Duodenal mucosa (tissue), 2 donors: ENCODE measurements at regions not wholly inside any gene's neighbourhood (a gene's known extent, or its start where the extent isn't known, plus 50 kb on each side); places are given as distances from the start of the nearest gene placed in this dataset.
"Not testable (repeated sequence)": the region's sequence is repeated elsewhere in the genome, so short reads cannot be mapped to it uniquely, and the experiment has no call there.

Source experiments
- H3K27ac ChIP-seq: one replicate; pipeline ENCODE4 v1.7.0; 2013; ENCODE audit warnings: low read depth, low read length
- H3K27me3 ChIP-seq, 2 donors: one replicate each; pipeline ENCODE4 v1.7.0; 2013; ENCODE audit warnings: low read length in 2 of 2, control low read depth in 1 of 2; ENCODE audit not compliant: insufficient read depth in 2 of 2, control insufficient read depth in 1 of 2
- H3K36me3 ChIP-seq, 2 donors: one replicate each; pipeline ENCODE4 v1.7.0; 2013; ENCODE audit warnings: low read length in 2 of 2, control low read depth in 1 of 2; ENCODE audit not compliant: insufficient read depth in 2 of 2, control insufficient read depth in 1 of 2
- H3K4me1 ChIP-seq, 2 donors: one replicate each; pipeline ENCODE4 v1.7.0; 2013; ENCODE audit warnings: low read length in 2 of 2, control low read depth in 1 of 2; ENCODE audit not compliant: insufficient read depth in 2 of 2, control insufficient read depth in 1 of 2
- H3K4me3 ChIP-seq, 2 donors: one replicate each; pipeline ENCODE4 v1.7.0; 2013; ENCODE audit warnings: low read length in 2 of 2, low read depth in 1 of 2
- H3K9ac ChIP-seq, 2 donors: one replicate each; pipeline ENCODE4 v1.7.0; 2013; ENCODE audit warnings: low read length in 2 of 2, low read depth in 1 of 2
- H3K9me3 ChIP-seq, 2 donors: one replicate each; pipeline ENCODE4 v1.7.0; 2013; ENCODE audit warnings: low read length in 2 of 2, control low read depth in 1 of 2; ENCODE audit not compliant: control insufficient read depth in 1 of 2

DNA sequence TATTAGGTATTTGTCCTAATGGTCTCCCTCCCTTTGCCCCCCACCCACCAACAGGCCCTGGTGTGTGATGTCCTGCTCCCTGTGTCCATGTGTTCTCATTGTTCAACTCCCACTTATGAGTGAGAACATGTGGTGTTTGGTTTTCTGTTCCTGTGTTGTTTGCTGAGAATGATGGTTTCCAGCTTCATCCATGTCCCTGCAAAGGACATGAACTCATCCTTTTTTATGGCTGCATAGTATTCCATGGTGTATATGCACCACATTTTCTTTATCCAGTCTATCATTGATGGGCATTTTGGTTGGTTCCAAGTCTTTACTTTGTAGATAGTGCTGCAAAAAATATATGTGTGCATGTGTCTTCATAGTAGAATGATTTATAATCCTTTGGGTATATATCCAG is 81.4 kb upstream of the ZNF536 start:
- H3K27ac ChIP-seq, H3K4me1 ChIP-seq, H3K36me3 ChIP-seq, H3K4me3 ChIP-seq, H3K27me3 ChIP-seq, H3K9me3 ChIP-seq, H3K9ac ChIP-seq: not testable (repeated sequence)

DNA sequence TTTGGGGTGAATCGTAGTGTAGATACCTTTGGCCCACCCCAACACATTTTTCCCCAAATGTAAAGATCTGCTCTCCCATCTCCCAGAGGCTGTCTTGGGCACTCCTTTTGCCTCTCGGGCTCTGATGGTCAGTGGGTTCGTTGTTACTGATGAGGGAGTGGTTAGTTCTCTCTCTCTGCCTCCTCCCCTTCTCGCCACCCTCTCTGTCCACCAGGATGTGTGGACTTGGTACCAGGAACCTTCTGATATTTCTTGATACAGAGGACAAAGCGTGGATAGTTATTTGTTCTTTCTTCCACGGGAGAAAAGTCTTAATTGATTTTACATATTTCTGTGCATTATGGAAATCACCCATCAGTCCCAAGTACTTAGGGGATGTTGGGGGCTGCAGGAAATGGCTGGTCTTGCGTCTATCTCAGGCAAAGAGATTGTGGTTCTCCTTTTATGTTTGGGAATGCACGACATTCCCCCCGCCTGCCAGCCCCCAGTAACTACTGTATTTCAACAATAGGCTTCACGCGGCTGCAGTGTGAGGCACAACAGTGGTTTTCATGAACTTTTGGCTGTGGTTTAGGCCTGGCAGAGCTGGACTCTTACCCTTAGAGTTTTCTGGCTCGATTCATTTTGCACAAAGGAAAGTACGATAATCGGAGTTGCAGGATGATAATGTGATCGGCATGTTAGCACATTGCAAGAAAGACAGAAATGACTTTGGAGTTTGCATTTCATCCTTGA is 79.0 kb upstream of the ZNF536 start:
- H3K4me1 ChIP-seq, result no peaks in the 10 kb centered on the region
- no peaks in the 10 kb centered on the region for H3K27me3 ChIP-seq
- no peak overlapping the region for H3K9ac ChIP-seq
- no peak overlapping the region for H3K4me3 ChIP-seq
- H3K9me3 ChIP-seq, result no peaks in the 10 kb centered on the region
- no peaks in the 10 kb centered on the region for H3K36me3 ChIP-seq
- no peak overlapping the region for H3K27ac ChIP-seq

DNA sequence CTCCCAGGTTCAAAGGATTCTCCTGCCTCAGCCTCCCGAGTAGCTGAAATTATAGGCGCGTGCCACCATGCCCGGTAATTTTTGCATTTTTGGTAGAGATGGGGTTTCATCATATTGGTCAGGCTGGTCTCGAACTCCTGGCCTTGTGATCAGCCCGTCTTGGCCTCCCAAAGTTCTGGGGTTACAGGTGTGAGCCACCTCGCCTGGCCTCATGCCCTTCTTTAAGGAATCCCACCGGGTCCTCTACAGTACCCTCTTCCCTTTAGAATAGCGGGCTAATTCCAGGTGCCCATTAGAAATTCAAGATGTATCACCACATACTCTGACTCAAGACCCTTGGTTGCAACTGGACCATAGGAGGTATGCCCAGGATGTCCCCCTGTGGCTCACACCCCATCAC is 74.2 kb upstream of the ZNF536 start:
- Histone ChIP-seq H3K27ac (no peak overlapping the region), H3K4me3 (no peak overlapping the region), H3K9ac (no peak overlapping the region), H3K9me3 (no peaks in the 10 kb centered on the region), H3K36me3 (no peaks in the 10 kb centered on the region), H3K4me1 (no peaks in the 10 kb centered on the region), H3K27me3 (no peaks in the 10 kb centered on the region)

DNA sequence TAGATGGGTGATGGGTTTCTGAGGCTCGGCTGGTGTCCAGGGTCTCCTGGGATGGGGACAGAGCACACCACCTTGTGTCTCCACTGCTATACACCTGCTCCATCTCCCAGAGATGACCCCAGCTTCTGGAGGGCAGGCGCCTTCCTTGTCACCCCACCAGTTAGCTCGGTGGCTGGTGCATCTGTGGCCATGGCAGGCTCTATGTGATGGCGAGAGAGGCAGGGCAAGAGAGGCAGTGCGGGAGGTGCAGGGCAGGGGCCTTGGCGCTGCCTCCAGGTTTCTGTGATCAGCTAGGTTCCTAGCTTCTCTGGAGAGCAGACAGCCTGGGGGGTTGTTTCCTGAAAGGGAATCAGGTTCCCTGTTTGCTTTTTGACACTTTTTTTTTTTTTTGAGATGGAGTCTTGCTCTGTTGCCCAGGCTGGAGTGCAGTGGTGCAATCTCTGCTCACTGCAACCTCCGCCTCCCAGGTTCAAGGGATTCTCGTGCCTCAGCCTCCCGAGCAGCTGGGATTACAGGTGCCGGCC is 69.0 kb upstream of the ZNF536 start:
- Histone ChIP-seq H3K4me1 (no peaks in the 10 kb centered on the region), H3K9me3 (no peaks in the 10 kb centered on the region), H3K36me3 (no peaks in the 10 kb centered on the region), H3K27ac (no peak overlapping the region), H3K4me3 (no peak overlapping the region), H3K27me3 (no peaks in the 10 kb centered on the region), H3K9ac (no peak overlapping the region)

DNA sequence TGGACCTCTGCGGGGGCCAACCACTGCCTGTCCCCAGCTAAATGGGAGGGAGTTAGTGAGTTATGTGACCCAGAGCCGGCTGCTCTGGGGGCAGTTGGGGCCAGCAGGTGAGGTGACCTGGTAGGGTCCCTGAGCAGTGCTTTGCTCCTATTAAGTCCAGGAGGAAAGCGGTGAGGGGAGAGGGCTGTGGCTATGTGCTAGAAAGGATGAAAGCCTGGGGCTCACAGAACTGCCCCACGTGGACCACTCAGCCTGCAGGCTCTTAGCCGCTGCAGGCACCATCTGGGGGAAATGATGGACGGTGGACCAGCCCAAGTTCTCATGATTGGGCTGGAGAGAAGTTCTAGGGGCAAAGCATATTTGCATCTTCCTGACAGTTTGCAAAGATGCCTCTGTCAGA is 67.6 kb upstream of the ZNF536 start:
- no peak overlapping the region for H3K27ac ChIP-seq
- no peaks in the 10 kb centered on the region for H3K9me3 ChIP-seq
- no peak overlapping the region for H3K9ac ChIP-seq
- H3K27me3 ChIP-seq, result no peaks in the 10 kb centered on the region
- H3K4me1 ChIP-seq, result no peaks in the 10 kb centered on the region
- no peaks in the 10 kb centered on the region for H3K36me3 ChIP-seq
- H3K4me3 ChIP-seq, result no peak overlapping the region

DNA sequence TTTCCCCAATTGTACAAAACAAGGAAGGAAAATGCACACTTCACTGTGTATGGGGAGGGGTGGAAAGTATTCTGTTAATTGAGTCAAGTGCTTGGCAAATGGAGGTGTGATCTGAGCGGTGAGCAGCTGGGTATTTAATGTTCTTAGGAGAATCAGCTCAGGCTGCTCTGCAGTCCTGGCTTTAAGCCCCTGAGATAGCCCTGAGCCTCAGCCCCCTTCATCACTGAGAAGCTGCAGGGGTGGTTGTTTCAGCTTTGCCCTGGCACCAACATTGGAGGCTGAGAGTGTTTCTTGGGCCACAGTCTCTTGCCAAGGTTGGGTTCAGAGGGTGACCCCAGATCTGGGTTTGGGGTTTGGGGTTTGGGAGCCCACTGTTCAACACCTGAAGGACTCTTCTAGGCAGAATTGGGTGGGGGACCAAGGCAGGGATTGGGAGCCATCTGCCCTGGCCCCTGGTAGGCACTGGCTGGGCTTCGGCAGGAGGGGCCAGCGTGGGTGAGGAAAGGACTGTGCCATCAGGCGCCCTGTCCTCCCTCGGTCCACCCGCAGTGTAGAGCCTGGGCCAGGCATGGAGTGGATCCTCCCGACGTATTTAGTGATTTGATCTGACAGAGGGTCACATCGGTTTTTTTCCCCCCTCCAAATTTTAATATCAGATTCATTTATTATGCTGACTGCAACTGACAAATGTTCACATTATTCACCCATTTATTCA is 66.7 kb upstream of the ZNF536 start:
- H3K36me3 ChIP-seq, result no peaks in the 10 kb centered on the region
- H3K9ac ChIP-seq, result no peak overlapping the region
- H3K4me3 ChIP-seq, result no peak overlapping the region
- no peak overlapping the region for H3K27ac ChIP-seq
- no peaks in the 10 kb centered on the region for H3K27me3 ChIP-seq
- H3K4me1 ChIP-seq, result no peaks in the 10 kb centered on the region
- H3K9me3 ChIP-seq, result no peaks in the 10 kb centered on the region

DNA sequence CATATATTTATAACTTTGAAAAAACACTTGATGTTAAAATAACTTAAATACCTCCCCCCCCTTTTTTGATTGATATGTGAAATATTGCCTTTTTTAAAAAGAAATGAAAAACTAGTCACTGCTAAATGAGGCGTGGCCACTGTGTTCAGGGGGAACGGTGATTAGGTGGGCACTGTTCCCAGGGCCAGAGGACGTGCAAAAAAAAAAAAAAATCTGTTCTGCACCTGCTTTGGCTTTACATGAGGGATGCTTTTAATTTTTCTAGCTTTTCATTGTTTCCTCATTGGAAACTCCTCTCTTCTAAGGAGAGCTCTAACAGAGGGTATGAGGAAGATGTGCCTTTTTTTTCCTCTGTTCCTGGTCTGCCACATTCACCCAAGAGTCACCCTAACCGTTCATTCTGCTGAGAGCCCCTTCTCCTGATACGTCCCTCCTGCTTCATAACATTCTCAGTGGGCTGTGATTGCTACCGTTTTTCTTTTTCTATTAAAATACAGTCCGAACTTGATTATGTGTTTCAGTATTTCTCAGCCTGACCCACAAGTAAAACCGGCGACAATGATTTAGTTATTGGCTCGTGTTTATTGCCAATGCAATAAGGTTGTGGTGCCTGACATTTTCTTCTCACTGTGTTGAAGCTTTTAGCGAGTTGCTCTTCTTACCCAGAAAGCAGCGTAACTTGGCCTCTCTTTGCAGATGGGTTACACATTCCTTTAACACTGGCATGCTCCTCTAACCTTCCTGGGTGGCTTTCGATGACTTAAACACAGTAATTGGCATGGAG is 64.8 kb upstream of the ZNF536 start:
- Histone ChIP-seq H3K9ac (no peak overlapping the region), H3K27ac (no peak overlapping the region), H3K27me3 (no peaks in the 10 kb centered on the region), H3K36me3 (no peaks in the 10 kb centered on the region), H3K9me3 (no peaks in the 10 kb centered on the region), H3K4me3 (no peak overlapping the region), H3K4me1 (no peaks in the 10 kb centered on the region)

DNA sequence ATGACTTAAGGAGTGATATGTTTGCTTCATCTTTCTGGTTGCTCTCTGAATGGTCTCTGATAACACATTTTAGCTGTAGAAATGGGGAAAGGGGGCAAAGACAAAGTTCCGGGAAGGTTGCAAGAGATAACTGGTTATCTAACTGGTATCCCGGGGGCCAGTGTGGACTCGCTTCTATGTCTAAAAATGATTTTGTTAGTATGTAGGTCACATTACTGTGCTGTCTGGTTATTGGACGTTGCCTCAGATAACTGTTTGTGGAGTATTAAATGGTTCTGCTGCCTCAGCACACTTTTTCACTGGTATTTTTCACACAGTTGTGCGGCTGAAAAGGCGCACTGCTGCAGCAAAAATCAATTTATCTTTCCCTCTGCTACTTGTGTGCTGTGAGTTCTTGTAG is 63.0 kb upstream of the ZNF536 start:
- H3K27ac ChIP-seq, result no peak overlapping the region
- no peaks in the 10 kb centered on the region for H3K27me3 ChIP-seq
- H3K36me3 ChIP-seq, result no peaks in the 10 kb centered on the region
- peaks cover 0 to 3% of the 10 kb centered on the region in 2 donors for H3K4me1 ChIP-seq
- no peaks in the 10 kb centered on the region for H3K9me3 ChIP-seq
- no peak overlapping the region for H3K9ac ChIP-seq
- no peak overlapping the region for H3K4me3 ChIP-seq

DNA sequence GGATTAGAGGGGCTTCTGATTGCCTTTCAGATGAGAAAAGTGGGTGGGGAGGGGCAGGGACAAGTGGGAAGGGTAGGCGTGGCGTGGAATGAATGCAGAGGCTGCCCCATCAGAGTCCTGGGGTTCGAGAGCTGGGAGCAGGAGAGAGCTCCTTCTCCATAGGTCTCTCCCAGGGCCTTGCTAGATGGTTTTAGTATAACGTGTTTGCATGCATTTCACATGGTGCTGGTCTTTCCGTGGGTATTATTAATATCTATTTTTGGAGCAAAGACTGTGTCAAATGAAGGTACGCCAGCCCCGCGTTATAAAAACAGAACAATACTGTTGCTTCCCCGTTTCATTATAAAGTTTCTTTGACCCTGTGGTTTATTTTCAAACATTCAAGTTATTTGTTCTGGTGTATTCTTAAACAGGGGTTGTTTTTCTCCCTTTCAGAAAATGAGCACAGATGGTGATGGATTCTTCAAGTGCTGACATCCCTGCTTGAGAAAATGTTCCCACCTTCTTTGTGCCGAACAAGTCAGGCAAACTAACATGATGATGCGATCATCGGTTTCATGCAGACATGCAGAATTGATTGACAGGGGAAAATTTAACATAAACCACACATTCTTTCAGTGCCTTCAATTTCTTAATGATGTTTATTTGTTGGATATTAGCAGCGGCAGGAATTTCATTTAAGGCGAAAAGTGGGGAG is 62.1 kb upstream of the ZNF536 start:
- H3K4me3 ChIP-seq, result no peak overlapping the region
- H3K9ac ChIP-seq, result no peak overlapping the region
- no peak overlapping the region for H3K27ac ChIP-seq
- H3K9me3 ChIP-seq, result no peaks in the 10 kb centered on the region
- H3K36me3 ChIP-seq, result no peaks in the 10 kb centered on the region
- H3K27me3 ChIP-seq, result no peaks in the 10 kb centered on the region
- H3K4me1 ChIP-seq, result peaks cover 0 to 5% of the 10 kb centered on the region in 2 donors
